HUES6 (cell line): ENCODE measurements at regions not wholly inside any gene's neighbourhood (a gene's known extent, or its start where the extent isn't known, plus 50 kb on each side); places are given as distances from the start of the nearest gene placed in this dataset.

Experiments used
- H3K27ac ChIP-seq: 2 replicates; pipeline ENCODE4 v1.7.0; 2013; ENCODE audit warnings: low read depth, mild to moderate bottlenecking, low read length, inconsistent platforms
- H3K27me3 ChIP-seq: 2 replicates; pipeline ENCODE4 v1.6.1; 2013; ENCODE audit warnings: low read length; ENCODE audit not compliant: control insufficient read depth, insufficient read depth
- H3K36me3 ChIP-seq: 2 replicates; pipeline ENCODE4 v1.6.1; 2013; ENCODE audit warnings: low read length; ENCODE audit not compliant: control insufficient read depth, insufficient read depth
- H3K4me1 ChIP-seq: 2 replicates; pipeline ENCODE4 v1.6.1; 2013; ENCODE audit warnings: low read length; ENCODE audit not compliant: control insufficient read depth, insufficient read depth
- H3K4me3 ChIP-seq: 2 replicates; pipeline ENCODE4 v1.5.1; 2013; ENCODE audit warnings: low read depth, low read length
- H3K9ac ChIP-seq: one replicate; pipeline ENCODE4 v1.6.1; 2013; ENCODE audit warnings: mild to moderate bottlenecking, low read length
- H3K9me3 ChIP-seq: 2 replicates; pipeline ENCODE4 v1.6.1; 2013; ENCODE audit warnings: low read depth, low read length; ENCODE audit not compliant: control insufficient read depth, insufficient read depth

DNA sequence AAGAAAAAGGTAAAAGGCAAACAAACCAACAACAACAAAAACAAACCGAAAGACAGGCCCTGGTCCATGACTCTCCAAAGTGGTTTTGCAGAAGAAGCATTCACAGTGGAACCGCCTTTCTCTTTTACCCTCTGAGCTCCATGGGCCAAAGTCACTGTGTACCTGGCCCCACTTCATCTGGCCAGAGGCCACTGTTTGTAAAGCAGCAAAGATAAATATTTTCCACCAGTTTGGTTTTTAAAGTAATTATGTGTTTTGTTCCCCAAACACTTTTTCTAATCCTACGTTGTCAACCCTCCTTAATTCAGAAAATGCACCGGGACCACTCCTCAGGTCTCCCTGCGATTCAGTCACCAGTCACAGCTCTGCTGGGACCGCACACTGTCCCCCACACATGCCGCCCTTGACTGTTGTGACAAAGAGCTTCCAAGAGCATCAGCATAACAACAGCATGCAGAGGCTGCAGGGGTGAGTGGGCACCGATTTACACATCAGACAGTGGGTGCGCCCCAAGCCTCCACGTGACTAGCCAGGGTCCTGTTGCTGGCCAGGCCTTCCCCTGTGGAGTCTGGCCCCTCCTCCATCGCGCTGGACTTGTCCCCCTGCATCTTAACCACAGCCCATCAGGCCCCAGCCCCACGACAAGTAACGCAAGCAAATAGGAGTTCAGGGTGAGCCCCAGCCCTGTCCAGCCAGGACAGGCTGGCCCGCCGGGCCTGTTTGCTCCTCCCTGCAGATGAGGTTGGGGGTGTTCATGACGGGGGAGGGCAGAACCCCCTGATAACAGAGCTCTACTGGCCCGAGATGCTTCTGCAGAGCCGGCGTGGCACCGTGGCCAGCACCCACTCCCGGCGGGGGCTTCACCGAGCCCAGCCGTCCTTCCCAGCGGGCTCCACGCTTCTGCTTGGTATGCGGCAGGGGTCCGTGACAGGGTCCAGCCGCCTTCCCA, 65.2 kb upstream of the DIO3 start:
- H3K4me1 ChIP-seq = peaks cover 12% of the 10 kb centered on the region; the same call in 1 of the 2 replicates
- peaks cover 5% of the 10 kb centered on the region; the same call in 1 of the 2 replicates for H3K27me3 ChIP-seq
- no peak overlapping the region for H3K4me3 ChIP-seq
- no peak overlapping the region for H3K27ac ChIP-seq
- no peaks in the 10 kb centered on the region for H3K36me3 ChIP-seq
- peaks cover 8% of the 10 kb centered on the region; the same call in 1 of the 2 replicates for H3K9me3 ChIP-seq
- H3K9ac ChIP-seq = no peak overlapping the region

- Histone ChIP-seq H3K9me3 (peaks cover 8% of the 10 kb centered on the region; the same call in 1 of the 2 replicates), H3K27ac (no peak overlapping the region), H3K9ac (no peak overlapping the region), H3K4me1 (peaks cover 12% of the 10 kb centered on the region; the same call in 1 of the 2 replicates), H3K27me3 (peaks cover 8% of the 10 kb centered on the region; the same call in 1 of the 2 replicates), H3K36me3 (no peaks in the 10 kb centered on the region), H3K4me3 (no peak overlapping the region)
These were observed 64.3 kb upstream of the DIO3 start for GRCh38 chr14:101496776-101497683.

- Histone ChIP-seq H3K36me3 (no peaks in the 10 kb centered on the region), H3K27ac (no peak overlapping the region), H3K9ac (no peak overlapping the region), H3K4me3 (no peak overlapping the region), H3K9me3 (peaks cover 8% of the 10 kb centered on the region; the same call in 1 of the 2 replicates), H3K4me1 (peaks cover 12% of the 10 kb centered on the region; the same call in 1 of the 2 replicates), H3K27me3 (peaks cover 8% of the 10 kb centered on the region; the same call in 1 of the 2 replicates)
These were observed 63.4 kb upstream of the DIO3 start for GRCh38 chr14:101497684-101498525.

DNA sequence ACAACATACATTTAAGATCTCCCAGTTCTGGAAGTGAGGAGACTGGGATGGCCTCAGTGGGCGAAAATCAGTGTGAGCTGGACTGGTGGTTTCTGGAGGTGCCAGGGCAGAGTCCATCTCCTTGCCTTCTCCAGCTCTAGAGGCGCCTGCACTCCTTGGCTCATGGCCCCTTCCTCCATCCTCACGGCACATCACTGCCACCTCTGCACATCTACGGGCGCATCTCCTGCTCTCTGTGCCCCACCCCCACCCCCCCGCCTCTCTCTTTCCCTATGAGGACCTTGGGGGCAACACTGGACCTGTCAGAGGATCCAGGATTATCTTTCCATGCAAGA, 62.8 kb upstream of the DIO3 start:
- Histone ChIP-seq H3K4me3 (no peak overlapping the region), H3K9me3 (peaks cover 9% of the 10 kb centered on the region), H3K36me3 (no peaks in the 10 kb centered on the region), H3K9ac (no peak overlapping the region), H3K27me3 (peaks cover 8% of the 10 kb centered on the region; the same call in 1 of the 2 replicates), H3K27ac (no peak overlapping the region), H3K4me1 (peaks cover 12% of the 10 kb centered on the region; the same call in 1 of the 2 replicates)

GRCh38 chr14:101499080-101499479, 62.2 kb upstream of the DIO3 start:
- Histone ChIP-seq H3K27ac (no peak overlapping the region), H3K4me1 (peaks cover 12% of the 10 kb centered on the region; the same call in 1 of the 2 replicates), H3K9me3 (peaks cover 15% of the 10 kb centered on the region), H3K4me3 (no peak overlapping the region), H3K36me3 (no peaks in the 10 kb centered on the region), H3K9ac (no peak overlapping the region), H3K27me3 (peaks cover 8% of the 10 kb centered on the region; the same call in 1 of the 2 replicates)

DNA sequence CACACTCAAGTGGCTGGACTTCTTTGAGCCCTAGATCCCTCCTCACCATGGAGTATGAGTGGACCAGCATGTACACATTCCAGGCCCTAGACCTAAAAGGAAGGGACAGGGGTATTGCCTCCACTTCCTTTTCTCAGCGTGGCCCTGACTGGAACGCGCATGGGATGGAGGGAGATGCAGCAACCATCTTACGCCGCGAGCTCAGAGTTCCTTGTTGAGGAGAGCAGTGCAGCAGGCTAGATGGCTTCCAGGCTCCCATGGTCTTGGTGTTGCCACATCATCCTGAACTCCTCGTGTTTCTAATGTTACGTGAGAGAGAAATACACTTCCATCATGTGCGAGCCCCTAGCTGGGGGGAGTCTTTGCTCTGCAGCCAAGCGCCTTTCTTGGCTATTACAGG, 61.8 kb upstream of the DIO3 start:
- Histone ChIP-seq H3K9me3 (peaks cover 16% of the 10 kb centered on the region), H3K27me3 (peaks cover 8% of the 10 kb centered on the region; the same call in 1 of the 2 replicates), H3K27ac (no peak overlapping the region)

DNA sequence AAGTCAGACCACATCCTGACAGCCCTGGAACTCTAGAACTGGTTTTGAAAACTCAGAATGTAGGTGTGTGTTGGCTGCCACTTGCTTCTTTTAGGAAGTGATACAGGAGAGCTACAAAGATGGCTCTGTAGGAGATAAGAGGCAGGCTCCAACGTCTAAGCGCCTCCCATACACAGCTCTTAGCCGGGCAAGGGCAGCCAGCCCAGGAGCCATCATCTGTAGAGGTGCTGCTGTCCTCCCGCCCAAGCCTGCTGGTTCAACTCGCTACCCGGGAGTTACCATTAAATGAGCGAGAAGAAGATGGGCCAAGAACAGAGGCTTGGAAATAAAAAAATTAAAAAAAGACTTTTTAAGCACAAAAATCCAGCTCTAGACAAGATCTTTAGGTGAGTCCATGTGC, 61.2 kb upstream of the DIO3 start:
- H3K9ac ChIP-seq = no peak overlapping the region
- no peak overlapping the region for H3K27ac ChIP-seq
- peaks cover 8% of the 10 kb centered on the region; the same call in 1 of the 2 replicates for H3K27me3 ChIP-seq
- peaks cover 16% of the 10 kb centered on the region for H3K9me3 ChIP-seq
- H3K36me3 ChIP-seq = no peaks in the 10 kb centered on the region
- peaks cover 12% of the 10 kb centered on the region; the same call in 1 of the 2 replicates for H3K4me1 ChIP-seq
- H3K4me3 ChIP-seq = no peak overlapping the region

More for the DNA sequence above, 61.8 kb upstream of the DIO3 start:
- Histone ChIP-seq H3K9ac (no peak overlapping the region), H3K36me3 (no peaks in the 10 kb centered on the region), H3K4me1 (peaks cover 12% of the 10 kb centered on the region; the same call in 1 of the 2 replicates), H3K4me3 (no peak overlapping the region)

GRCh38 chr14:101500681-101501080, 60.6 kb upstream of the DIO3 start:
- H3K4me3 ChIP-seq = no peak overlapping the region
- no peak overlapping the region for H3K9ac ChIP-seq
- H3K27ac ChIP-seq = no peak overlapping the region
- no peaks in the 10 kb centered on the region for H3K36me3 ChIP-seq
- peaks cover 12% of the 10 kb centered on the region; the same call in 1 of the 2 replicates for H3K4me1 ChIP-seq
- H3K9me3 ChIP-seq = peaks cover 16% of the 10 kb centered on the region
- peaks cover 8% of the 10 kb centered on the region; the same call in 1 of the 2 replicates for H3K27me3 ChIP-seq

GRCh38 chr14:101501341-101501740, 60.0 kb upstream of the DIO3 start:
- H3K36me3 ChIP-seq = no peaks in the 10 kb centered on the region
- peaks cover 16% of the 10 kb centered on the region for H3K9me3 ChIP-seq
- H3K27me3 ChIP-seq = peaks cover 8% of the 10 kb centered on the region; the same call in 1 of the 2 replicates
- no peak overlapping the region for H3K9ac ChIP-seq
- H3K27ac ChIP-seq = no peak overlapping the region
- no peak overlapping the region for H3K4me3 ChIP-seq
- peaks cover 8% of the 10 kb centered on the region; the same call in 1 of the 2 replicates for H3K4me1 ChIP-seq
